ENCODE measurements at regions not wholly inside any gene's neighbourhood (a gene's known extent, or its start where the extent isn't known, plus 50 kb on each side); places are given as distances from the start of the nearest gene placed in this dataset.

GRCh38 chr12:105783983-105784947, 354.5 kb downstream of the NUAK1 start:
- intact Hi-C loops (cut with micrococcal nuclease): no loop called here
- POLR2A ChIA-PET: no interaction called here
- TF ChIP-seq POLR2AphosphoS5 (IDR thresholded peaks at IDR 0.05; ENCODE audit: low read depth, low read length) (no peak), EZH2phosphoT487 (IDR thresholded peaks at IDR 0.05; ENCODE audit: borderline replicate concordance) (no peak), SRF (IDR thresholded peaks at IDR 0.05; ENCODE audit: low read depth) (no peak), TCF7L2 (IDR thresholded peaks at IDR 0.05; ENCODE audit: borderline replicate concordance, extremely low read depth, insufficient read depth, insufficient read length) (no peak), MAX (IDR thresholded peaks at IDR 0.05) (no peak), CBX3 (IDR thresholded peaks at IDR 0.05; ENCODE audit: low read depth) (no peak), ZFX (IDR thresholded peaks at IDR 0.05) (no peak), FOSL1 (IDR thresholded peaks at IDR 0.05; ENCODE audit: low read depth) (no peak), EZH2 (IDR thresholded peaks at IDR 0.05) (no peak), JUND (IDR thresholded peaks at IDR 0.05) (no peak), ELF1 (IDR thresholded peaks at IDR 0.05; ENCODE audit: borderline replicate concordance, low read depth) (no peak), YY1 (IDR thresholded peaks at IDR 0.05; ENCODE audit: extremely low read depth, insufficient replicate concordance, low read depth, low read length) (no peak), SP1 (IDR thresholded peaks at IDR 0.05; ENCODE audit: low read depth) (no peak), ZNF274 (IDR thresholded peaks at IDR 0.05; ENCODE audit: low read depth, low read length) (no peak), RAD21 (IDR thresholded peaks at IDR 0.05; ENCODE audit: low read depth) (no peak), POLR2A (IDR thresholded peaks at IDR 0.05; ENCODE audit: borderline replicate concordance, extremely low read depth, insufficient read depth, insufficient read length) (no peak)
- TF ChIP-seq, protein P1, sequence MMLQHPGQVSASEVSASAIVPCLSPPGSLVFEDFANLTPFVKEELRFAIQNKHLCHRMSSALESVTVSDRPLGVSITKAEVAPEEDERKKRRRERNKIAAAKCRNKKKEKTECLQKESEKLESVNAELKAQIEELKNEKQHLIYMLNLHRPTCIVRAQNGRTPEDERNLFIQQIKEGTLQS (IDR thresholded peaks at IDR 0.05): no peak
- TF ChIP-seq, protein P2, sequence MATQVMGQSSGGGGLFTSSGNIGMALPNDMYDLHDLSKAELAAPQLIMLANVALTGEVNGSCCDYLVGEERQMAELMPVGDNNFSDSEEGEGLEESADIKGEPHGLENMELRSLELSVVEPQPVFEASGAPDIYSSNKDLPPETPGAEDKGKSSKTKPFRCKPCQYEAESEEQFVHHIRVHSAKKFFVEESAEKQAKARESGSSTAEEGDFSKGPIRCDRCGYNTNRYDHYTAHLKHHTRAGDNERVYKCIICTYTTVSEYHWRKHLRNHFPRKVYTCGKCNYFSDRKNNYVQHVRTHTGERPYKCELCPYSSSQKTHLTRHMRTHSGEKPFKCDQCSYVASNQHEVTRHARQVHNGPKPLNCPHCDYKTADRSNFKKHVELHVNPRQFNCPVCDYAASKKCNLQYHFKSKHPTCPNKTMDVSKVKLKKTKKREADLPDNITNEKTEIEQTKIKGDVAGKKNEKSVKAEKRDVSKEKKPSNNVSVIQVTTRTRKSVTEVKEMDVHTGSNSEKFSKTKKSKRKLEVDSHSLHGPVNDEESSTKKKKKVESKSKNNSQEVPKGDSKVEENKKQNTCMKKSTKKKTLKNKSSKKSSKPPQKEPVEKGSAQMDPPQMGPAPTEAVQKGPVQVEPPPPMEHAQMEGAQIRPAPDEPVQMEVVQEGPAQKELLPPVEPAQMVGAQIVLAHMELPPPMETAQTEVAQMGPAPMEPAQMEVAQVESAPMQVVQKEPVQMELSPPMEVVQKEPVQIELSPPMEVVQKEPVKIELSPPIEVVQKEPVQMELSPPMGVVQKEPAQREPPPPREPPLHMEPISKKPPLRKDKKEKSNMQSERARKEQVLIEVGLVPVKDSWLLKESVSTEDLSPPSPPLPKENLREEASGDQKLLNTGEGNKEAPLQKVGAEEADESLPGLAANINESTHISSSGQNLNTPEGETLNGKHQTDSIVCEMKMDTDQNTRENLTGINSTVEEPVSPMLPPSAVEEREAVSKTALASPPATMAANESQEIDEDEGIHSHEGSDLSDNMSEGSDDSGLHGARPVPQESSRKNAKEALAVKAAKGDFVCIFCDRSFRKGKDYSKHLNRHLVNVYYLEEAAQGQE (IDR thresholded peaks at IDR 0.05; ENCODE audit: low read depth): no peak
- TF ChIP-seq, protein P3, sequence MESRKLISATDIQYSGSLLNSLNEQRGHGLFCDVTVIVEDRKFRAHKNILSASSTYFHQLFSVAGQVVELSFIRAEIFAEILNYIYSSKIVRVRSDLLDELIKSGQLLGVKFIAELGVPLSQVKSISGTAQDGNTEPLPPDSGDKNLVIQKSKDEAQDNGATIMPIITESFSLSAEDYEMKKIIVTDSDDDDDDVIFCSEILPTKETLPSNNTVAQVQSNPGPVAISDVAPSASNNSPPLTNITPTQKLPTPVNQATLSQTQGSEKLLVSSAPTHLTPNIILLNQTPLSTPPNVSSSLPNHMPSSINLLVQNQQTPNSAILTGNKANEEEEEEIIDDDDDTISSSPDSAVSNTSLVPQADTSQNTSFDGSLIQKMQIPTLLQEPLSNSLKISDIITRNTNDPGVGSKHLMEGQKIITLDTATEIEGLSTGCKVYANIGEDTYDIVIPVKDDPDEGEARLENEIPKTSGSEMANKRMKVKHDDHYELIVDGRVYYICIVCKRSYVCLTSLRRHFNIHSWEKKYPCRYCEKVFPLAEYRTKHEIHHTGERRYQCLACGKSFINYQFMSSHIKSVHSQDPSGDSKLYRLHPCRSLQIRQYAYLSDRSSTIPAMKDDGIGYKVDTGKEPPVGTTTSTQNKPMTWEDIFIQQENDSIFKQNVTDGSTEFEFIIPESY (IDR thresholded peaks at IDR 0.05; ENCODE audit: extremely low read depth, insufficient replicate concordance, low read length): no peak

More at GRCh38 chr12:105783983-105784947, 354.5 kb downstream of the NUAK1 start:
- ChIA-PET CTCF (no interaction called here), RAD21 (ENCODE audit: low non-redundant PET in 1 of 2, low total read pairs in 2 of 2, uncharacterized antibody in 2 of 2, unreplicated experiment in 2 of 2) (no interaction called here)
- H3K4me2 ChIP-seq (ENCODE audit: low read length): no peak overlapping the region
- BruUV-seq (replicated peaks): no TSS peak
- no peaks in the 10 kb centered on the region for H3K9me3 ChIP-seq (ENCODE audit: control insufficient read depth in 1 of 2, insufficient read depth in 1 of 2, low read depth in 1 of 2, low read length in 2 of 2)
- ATAC-seq (no peak), DNase-seq (ENCODE audit: low read depth, low spot score) (no peak)
- H3K4me3 ChIP-seq (replicated peaks in 1 of 2; ENCODE audit: low read depth in 1 of 2, low read length in 2 of 2): no peak overlapping the region
- no peaks in the 10 kb centered on the region for H3K4me1 ChIP-seq (ENCODE audit: control insufficient read depth in 1 of 2, insufficient read depth in 2 of 2, low read length in 2 of 2)
- H3K9ac ChIP-seq (ENCODE audit: low read length): no peak overlapping the region
- no peaks in the 10 kb centered on the region for H3K36me3 ChIP-seq (ENCODE audit: control insufficient read depth in 1 of 2, insufficient read depth in 2 of 2, low read length in 2 of 2)
- no peak overlapping the region for H2AFZ ChIP-seq (ENCODE audit: low read depth, low read length, poor library complexity, severe bottlenecking)
- H4K20me1 ChIP-seq (ENCODE audit: insufficient read depth): no peaks in the 10 kb centered on the region
- no peaks in the 10 kb centered on the region for H3K79me2 ChIP-seq (ENCODE audit: insufficient read depth, low read length)
- H3K27me3 ChIP-seq (ENCODE audit: insufficient read depth, low read length): 0 out of 2 replicates have a peak, but pooled peaks cover 5% of the 10 kb centered on the region
- no peaks in the 10 kb centered on the region for H3K9me2 ChIP-seq (ENCODE audit: insufficient read depth)
- H3K27ac ChIP-seq (ENCODE audit: low read depth, low read length): no peak overlapping the region
